ENCODE measurements at regions not wholly inside any gene's neighbourhood (a gene's known extent, or its start where the extent isn't known, plus 50 kb on each side); places are given as distances from the start of the nearest gene placed in this dataset.
"Not testable (repeated sequence)": the region's sequence is repeated elsewhere in the genome, so short reads cannot be mapped to it uniquely, and the experiment has no call there.

GRCh38 chr3:94405258-94406035 lies 342.6 kb downstream of the NSUN3 start:
- Mint-ChIP-seq H3K36me3 (ENCODE audit: unreplicated experiment) (no peaks in the 10 kb centered on the region), H3K27me3 (ENCODE audit: unreplicated experiment) (no peaks in the 10 kb centered on the region), H3K4me3 (ENCODE audit: unreplicated experiment) (no peak overlapping the region), H3K9me3 (ENCODE audit: unreplicated experiment) (no peaks in the 10 kb centered on the region), H3K27ac (ENCODE audit: unreplicated experiment) (no peak overlapping the region), H3K4me1 (ENCODE audit: low read depth, unreplicated experiment) (no peaks in the 10 kb centered on the region)
- TF ChIP-seq, protein P1, sequence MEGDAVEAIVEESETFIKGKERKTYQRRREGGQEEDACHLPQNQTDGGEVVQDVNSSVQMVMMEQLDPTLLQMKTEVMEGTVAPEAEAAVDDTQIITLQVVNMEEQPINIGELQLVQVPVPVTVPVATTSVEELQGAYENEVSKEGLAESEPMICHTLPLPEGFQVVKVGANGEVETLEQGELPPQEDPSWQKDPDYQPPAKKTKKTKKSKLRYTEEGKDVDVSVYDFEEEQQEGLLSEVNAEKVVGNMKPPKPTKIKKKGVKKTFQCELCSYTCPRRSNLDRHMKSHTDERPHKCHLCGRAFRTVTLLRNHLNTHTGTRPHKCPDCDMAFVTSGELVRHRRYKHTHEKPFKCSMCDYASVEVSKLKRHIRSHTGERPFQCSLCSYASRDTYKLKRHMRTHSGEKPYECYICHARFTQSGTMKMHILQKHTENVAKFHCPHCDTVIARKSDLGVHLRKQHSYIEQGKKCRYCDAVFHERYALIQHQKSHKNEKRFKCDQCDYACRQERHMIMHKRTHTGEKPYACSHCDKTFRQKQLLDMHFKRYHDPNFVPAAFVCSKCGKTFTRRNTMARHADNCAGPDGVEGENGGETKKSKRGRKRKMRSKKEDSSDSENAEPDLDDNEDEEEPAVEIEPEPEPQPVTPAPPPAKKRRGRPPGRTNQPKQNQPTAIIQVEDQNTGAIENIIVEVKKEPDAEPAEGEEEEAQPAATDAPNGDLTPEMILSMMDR (IDR thresholded peaks at IDR 0.05; ENCODE audit: partially characterized antibody, unreplicated experiment) = no peak
- no peak for DNase-seq

GRCh38 chr3:94406595-94406994 lies 343.7 kb downstream of the NSUN3 start:
- Mint-ChIP-seq H3K27ac (ENCODE audit: unreplicated experiment) (no peak overlapping the region), H3K4me1 (ENCODE audit: low read depth, unreplicated experiment) (no peaks in the 10 kb centered on the region), H3K9me3 (ENCODE audit: unreplicated experiment) (no peaks in the 10 kb centered on the region), H3K4me3 (ENCODE audit: unreplicated experiment) (no peak overlapping the region), H3K36me3 (ENCODE audit: unreplicated experiment) (no peaks in the 10 kb centered on the region), H3K27me3 (ENCODE audit: unreplicated experiment) (no peaks in the 10 kb centered on the region)
- TF ChIP-seq, protein P1 (IDR thresholded peaks at IDR 0.05; ENCODE audit: partially characterized antibody, unreplicated experiment) = no peak
- DNase-seq = no peak

- not testable (repeated sequence) for DNase-seq; H3K27me3 Mint-ChIP-seq (ENCODE audit: unreplicated experiment); H3K9me3 Mint-ChIP-seq (ENCODE audit: unreplicated experiment); H3K4me3 Mint-ChIP-seq (ENCODE audit: unreplicated experiment); H3K36me3 Mint-ChIP-seq (ENCODE audit: unreplicated experiment)
- Mint-ChIP-seq H3K4me1 (ENCODE audit: low read depth, unreplicated experiment) (peaks cover 22% of the 10 kb centered on the region), H3K27ac (ENCODE audit: unreplicated experiment) (peak overlapping the region; percentile 76)
Measured at GRCh38 chr3:94412936-94413335, 350.1 kb downstream of the NSUN3 start.

GRCh38 chr3:94413336-94414108 lies 350.7 kb downstream of the NSUN3 start:
- DNase-seq = no peak
- H3K27ac Mint-ChIP-seq (ENCODE audit: unreplicated experiment) = peak overlapping the region; percentile 88
- H3K4me3 Mint-ChIP-seq (ENCODE audit: unreplicated experiment) = no peak overlapping the region
- H3K9me3 Mint-ChIP-seq (ENCODE audit: unreplicated experiment) = peaks cover 2% of the 10 kb centered on the region
- H3K27me3 Mint-ChIP-seq (ENCODE audit: unreplicated experiment) = no peaks in the 10 kb centered on the region
- H3K4me1 Mint-ChIP-seq (ENCODE audit: low read depth, unreplicated experiment) = peaks cover 22% of the 10 kb centered on the region
- TF ChIP-seq, protein P1 (IDR thresholded peaks at IDR 0.05; ENCODE audit: partially characterized antibody, unreplicated experiment) = no peak
- no peaks in the 10 kb centered on the region for H3K36me3 Mint-ChIP-seq (ENCODE audit: unreplicated experiment)

DNA sequence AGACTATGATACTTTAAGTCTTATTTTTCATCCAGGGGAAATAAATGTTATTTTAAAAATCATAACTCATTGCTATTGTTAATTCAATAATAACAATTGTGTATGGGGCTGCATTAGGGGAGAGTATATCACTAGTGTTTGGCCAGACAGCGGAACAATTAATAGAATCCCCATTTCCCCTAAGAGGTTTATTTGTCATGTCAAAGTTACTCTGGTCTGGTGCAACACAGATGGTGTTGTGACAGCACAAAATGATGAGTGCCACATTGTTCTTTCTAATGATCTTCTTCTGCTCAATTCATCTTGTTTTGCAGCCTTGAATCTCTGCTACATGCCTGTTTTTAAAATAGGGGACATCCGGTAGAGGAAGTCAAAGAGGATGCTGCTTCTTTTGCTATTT lies 351.6 kb downstream of the NSUN3 start:
- Mint-ChIP-seq H3K27me3 (ENCODE audit: unreplicated experiment) (no peaks in the 10 kb centered on the region), H3K4me3 (ENCODE audit: unreplicated experiment) (peak overlapping the region; percentile 22), H3K9me3 (ENCODE audit: unreplicated experiment) (peaks cover 2% of the 10 kb centered on the region), H3K4me1 (ENCODE audit: low read depth, unreplicated experiment) (peaks cover 22% of the 10 kb centered on the region), H3K27ac (ENCODE audit: unreplicated experiment) (peak overlapping the region; percentile 88), H3K36me3 (ENCODE audit: unreplicated experiment) (no peaks in the 10 kb centered on the region)
- TF ChIP-seq, protein P1 (IDR thresholded peaks at IDR 0.05; ENCODE audit: partially characterized antibody, unreplicated experiment) = no peak
- DNase-seq = no peak

Measured in glutamatergic neuron (in vitro differentiated cells).